SK-N-SH treated with all-trans-retinoic acid at 6 μM for 48 hours (cell line): ENCODE measurements at regions not wholly inside any gene's neighbourhood (a gene's known extent, or its start where the extent isn't known, plus 50 kb on each side); places are given as distances from the start of the nearest gene placed in this dataset.
"Not testable (repeated sequence)": the region's sequence is repeated elsewhere in the genome, so short reads cannot be mapped to it uniquely, and the experiment has no call there.

ENCODE experiments used
- ATAC-seq: fragments of 200-7000 bp; cut with Tn5 transposase; 3 replicates; pipeline ENCODE4 v1.9.1; 2020; ENCODE audit warnings: mild to moderate bottlenecking, moderate library complexity
- ARNTL ChIP-seq: fragments of 450-650 bp; formaldehyde crosslinking; IDR thresholded peaks from 2 replicates; pipeline ENCODE4 v1.5.0; 2020; ENCODE audit warnings: low read depth, mild to moderate bottlenecking, moderate library complexity, borderline replicate concordance
- BACH2 ChIP-seq: fragments of 250-450 bp; sonication (Bioruptor Pico); IDR thresholded peaks from 2 replicates; pipeline ENCODE4 v1.9.0; 2021; ENCODE audit warnings: mild to moderate bottlenecking, borderline replicate concordance
- CSDC2 ChIP-seq: fragments of 250-450 bp; sonication (Bioruptor Pico); IDR thresholded peaks from 2 replicates; pipeline ENCODE4 v1.5.0; 2020; ENCODE audit warnings: mild to moderate bottlenecking, moderate library complexity
- ESRRG ChIP-seq: fragments of 250-450 bp; sonication (Bioruptor Pico); IDR thresholded peaks from 2 replicates; pipeline ENCODE4 v1.6.1; 2021; ENCODE audit warnings: mild to moderate bottlenecking
- GLIS3 ChIP-seq: fragments of 250-450 bp; sonication (Bioruptor Pico); IDR thresholded peaks from 2 replicates; pipeline ENCODE4 v1.5.0; 2020; ENCODE audit warnings: mild to moderate bottlenecking, moderate library complexity
- ISL1 ChIP-seq: fragments of 250-450 bp; sonication (Bioruptor Pico); IDR thresholded peaks from 2 replicates; pipeline ENCODE4 v2.1.2; 2022; ENCODE audit warnings: mild to moderate bottlenecking, moderate library complexity
- OSR1 ChIP-seq: fragments of 250-450 bp; sonication (Bioruptor Pico); IDR thresholded peaks from 2 replicates; pipeline ENCODE4 v1.8.0; 2022; ENCODE audit warnings: moderate library complexity, mild to moderate bottlenecking, inconsistent platforms
- PPARA ChIP-seq: fragments of 250-450 bp; sonication (Bioruptor Pico); IDR thresholded peaks from 2 replicates; pipeline ENCODE4 v1.5.0; 2020; ENCODE audit warnings: mild to moderate bottlenecking, borderline replicate concordance
- RARB ChIP-seq: fragments of 250-450 bp; sonication (Bioruptor Pico); IDR thresholded peaks from 2 replicates; pipeline ENCODE4 v1.8.0; 2021; ENCODE audit warnings: mild to moderate bottlenecking, moderate library complexity
- SNAI2 ChIP-seq: fragments of 250-450 bp; sonication (Bioruptor Pico); IDR thresholded peaks from 2 replicates; pipeline ENCODE4 v1.5.0; 2020; ENCODE audit warnings: mild to moderate bottlenecking, moderate library complexity
- TCF4 ChIP-seq: fragments of 250-450 bp; sonication (Bioruptor Pico); IDR thresholded peaks from 2 replicates; pipeline ENCODE4 v1.8.0; 2021; ENCODE audit warnings: mild to moderate bottlenecking, moderate library complexity, borderline replicate concordance
- TOX ChIP-seq: fragments of 250-450 bp; sonication (Bioruptor Pico); IDR thresholded peaks from 2 replicates; pipeline ENCODE4 v1.8.0; 2021; ENCODE audit warnings: mild to moderate bottlenecking, moderate library complexity, borderline replicate concordance
- ZC3H10 ChIP-seq: fragments of 250-450 bp; sonication (Bioruptor Pico); IDR thresholded peaks from 2 replicates; pipeline ENCODE4 v1.5.1; 2021; ENCODE audit warnings: mild to moderate bottlenecking, moderate library complexity
- ZFP3 ChIP-seq: fragments of 250-450 bp; sonication (Bioruptor Pico); IDR thresholded peaks from 2 replicates; pipeline ENCODE4 v1.5.0; 2020; ENCODE audit warnings: mild to moderate bottlenecking, moderate library complexity
- ZFP30 ChIP-seq: fragments of 450-650 bp; formaldehyde crosslinking; IDR thresholded peaks from 2 replicates; pipeline ENCODE4 v1.5.0; 2022; ENCODE audit warnings: mild to moderate bottlenecking, moderate library complexity
- ZNF70 ChIP-seq: fragments of 450-650 bp; formaldehyde crosslinking; IDR thresholded peaks from 2 replicates; pipeline ENCODE4 v1.5.0; 2020; ENCODE audit warnings: mild to moderate bottlenecking, moderate library complexity
- ZNF8 ChIP-seq: fragments of 450-650 bp; formaldehyde crosslinking; IDR thresholded peaks from 2 replicates; pipeline ENCODE4 v1.5.0; 2020; ENCODE audit warnings: mild to moderate bottlenecking, moderate library complexity
- TF ChIP-seq, protein P1 (sequence below): fragments of 250-450 bp; sonication (Bioruptor Pico); IDR thresholded peaks from 2 replicates; pipeline ENCODE4 v1.5.0; 2020; ENCODE audit warnings: mild to moderate bottlenecking, moderate library complexity
- TF ChIP-seq, protein P2 (sequence below): fragments of 250-450 bp; sonication (Bioruptor Pico); IDR thresholded peaks from 2 replicates; pipeline ENCODE4 v1.5.1; 2020; ENCODE audit warnings: low read depth, mild to moderate bottlenecking, moderate library complexity
- TF ChIP-seq, protein P3 (sequence below): fragments of 250-450 bp; sonication (Bioruptor Pico); IDR thresholded peaks from 2 replicates; pipeline ENCODE4 v1.5.1; 2021; ENCODE audit warnings: mild to moderate bottlenecking, moderate library complexity
- TF ChIP-seq, protein P4 (sequence below): fragments of 250-450 bp; sonication (Bioruptor Pico); IDR thresholded peaks from 2 replicates; pipeline ENCODE4 v1.8.0; 2020; ENCODE audit warnings: mild to moderate bottlenecking, moderate library complexity, borderline replicate concordance

DNA sequence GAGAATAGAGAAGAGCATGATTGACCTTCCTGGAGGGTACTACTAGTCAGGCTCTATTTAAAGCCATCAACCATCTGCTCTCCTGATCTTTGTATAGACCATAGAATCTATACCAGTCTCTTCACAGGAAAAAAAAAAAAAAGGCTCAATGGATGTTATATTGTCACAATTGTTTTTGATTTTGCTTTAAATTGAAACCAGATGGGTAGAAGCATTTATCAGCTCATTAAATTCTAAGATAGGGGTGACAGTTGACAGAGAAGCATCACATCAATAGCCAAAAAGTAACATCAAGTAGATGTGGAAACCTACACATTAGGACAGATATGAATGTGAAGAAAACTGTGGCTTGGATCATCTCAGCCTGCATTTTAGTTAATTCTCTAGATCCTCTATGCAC, 558.9 kb upstream of the MBL2 start:
- ATAC-seq = no peak

DNA sequence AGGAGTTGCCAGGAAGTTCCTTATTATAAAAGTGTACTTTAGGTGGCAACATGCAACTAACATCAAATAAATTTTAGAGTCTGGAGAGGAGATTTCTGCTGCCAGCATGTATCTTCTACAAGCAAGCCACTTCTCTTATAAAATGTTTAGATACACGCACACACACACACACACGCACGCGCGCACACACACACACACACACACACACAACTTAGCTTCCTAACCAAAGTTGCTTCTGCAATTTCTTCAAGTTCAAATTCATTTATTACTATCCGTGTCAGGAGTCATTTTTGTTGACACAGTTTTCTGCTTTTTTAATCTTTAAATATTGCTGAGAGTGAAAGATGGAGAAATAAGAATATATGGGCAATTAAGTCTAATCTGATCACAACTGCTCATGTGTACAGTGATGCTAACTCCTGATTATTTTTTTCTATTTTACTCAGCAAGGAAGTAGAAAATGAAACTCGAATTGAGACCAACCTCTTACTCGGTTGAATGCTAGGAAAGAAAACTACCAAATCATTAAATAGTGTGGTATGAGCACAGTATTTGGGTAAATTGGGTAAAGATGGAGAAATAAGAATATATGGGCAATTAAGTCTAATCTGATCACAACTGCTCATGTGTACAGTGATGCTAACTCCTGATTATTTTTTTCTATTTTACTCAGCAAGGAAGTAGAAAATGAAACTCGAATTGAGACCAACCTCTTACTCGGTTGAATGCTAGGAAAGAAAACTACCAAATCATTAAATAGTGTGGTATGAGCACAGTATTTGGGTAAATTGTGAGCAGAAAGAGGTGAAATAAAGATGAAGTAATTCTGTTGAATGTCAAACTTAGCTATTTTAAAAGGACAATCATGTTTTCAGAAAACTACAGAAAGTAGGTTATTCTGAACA, 554.1 kb upstream of the MBL2 start:
- not testable (repeated sequence) for ATAC-seq

More for the DNA sequence above, 558.9 kb upstream of the MBL2 start:
- TF ChIP-seq PPARA (no peak), ZFP30 (CRISPR knock-in tag) (no peak), TCF4 (CRISPR knock-in tag) (peak; percentile 45; the same call in 1 of the 2 replicates), OSR1 (CRISPR knock-in tag) (no peak), ZNF70 (no peak)
- TF ChIP-seq, protein P1, sequence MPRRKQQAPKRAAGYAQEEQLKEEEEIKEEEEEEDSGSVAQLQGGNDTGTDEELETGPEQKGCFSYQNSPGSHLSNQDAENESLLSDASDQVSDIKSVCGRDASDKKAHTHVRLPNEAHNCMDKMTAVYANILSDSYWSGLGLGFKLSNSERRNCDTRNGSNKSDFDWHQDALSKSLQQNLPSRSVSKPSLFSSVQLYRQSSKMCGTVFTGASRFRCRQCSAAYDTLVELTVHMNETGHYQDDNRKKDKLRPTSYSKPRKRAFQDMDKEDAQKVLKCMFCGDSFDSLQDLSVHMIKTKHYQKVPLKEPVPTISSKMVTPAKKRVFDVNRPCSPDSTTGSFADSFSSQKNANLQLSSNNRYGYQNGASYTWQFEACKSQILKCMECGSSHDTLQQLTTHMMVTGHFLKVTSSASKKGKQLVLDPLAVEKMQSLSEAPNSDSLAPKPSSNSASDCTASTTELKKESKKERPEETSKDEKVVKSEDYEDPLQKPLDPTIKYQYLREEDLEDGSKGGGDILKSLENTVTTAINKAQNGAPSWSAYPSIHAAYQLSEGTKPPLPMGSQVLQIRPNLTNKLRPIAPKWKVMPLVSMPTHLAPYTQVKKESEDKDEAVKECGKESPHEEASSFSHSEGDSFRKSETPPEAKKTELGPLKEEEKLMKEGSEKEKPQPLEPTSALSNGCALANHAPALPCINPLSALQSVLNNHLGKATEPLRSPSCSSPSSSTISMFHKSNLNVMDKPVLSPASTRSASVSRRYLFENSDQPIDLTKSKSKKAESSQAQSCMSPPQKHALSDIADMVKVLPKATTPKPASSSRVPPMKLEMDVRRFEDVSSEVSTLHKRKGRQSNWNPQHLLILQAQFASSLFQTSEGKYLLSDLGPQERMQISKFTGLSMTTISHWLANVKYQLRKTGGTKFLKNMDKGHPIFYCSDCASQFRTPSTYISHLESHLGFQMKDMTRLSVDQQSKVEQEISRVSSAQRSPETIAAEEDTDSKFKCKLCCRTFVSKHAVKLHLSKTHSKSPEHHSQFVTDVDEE (CRISPR knock-in tag) = 0 out of 2 replicates have a peak, but pooled peaks have one; percentile 46
- TF ChIP-seq, protein P2, sequence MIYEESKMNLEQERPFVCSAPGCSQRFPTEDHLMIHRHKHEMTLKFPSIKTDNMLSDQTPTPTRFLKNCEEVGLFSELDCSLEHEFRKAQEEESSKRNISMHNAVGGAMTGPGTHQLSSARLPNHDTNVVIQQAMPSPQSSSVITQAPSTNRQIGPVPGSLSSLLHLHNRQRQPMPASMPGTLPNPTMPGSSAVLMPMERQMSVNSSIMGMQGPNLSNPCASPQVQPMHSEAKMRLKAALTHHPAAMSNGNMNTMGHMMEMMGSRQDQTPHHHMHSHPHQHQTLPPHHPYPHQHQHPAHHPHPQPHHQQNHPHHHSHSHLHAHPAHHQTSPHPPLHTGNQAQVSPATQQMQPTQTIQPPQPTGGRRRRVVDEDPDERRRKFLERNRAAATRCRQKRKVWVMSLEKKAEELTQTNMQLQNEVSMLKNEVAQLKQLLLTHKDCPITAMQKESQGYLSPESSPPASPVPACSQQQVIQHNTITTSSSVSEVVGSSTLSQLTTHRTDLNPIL (CRISPR knock-in tag) = no peak

DNA sequence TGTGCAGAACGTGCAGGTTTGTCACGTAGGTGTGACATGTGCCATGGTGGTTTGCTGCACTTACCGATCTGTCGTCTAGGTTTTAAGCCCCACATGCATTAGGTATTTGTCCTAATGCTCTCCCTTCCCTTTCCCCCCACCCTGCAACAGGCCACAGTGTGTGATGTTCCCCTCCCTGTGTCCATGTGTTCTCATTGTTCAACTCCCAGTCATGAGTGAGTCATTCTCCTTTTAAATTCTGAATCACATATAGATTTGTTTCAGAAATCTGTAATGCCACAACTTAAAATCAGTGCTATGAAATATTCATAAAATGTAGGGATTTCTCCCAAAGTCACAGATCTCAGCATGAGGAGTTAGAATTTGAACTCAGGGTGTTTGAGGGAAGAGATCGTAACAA, 552.5 kb upstream of the MBL2 start:
- ATAC-seq = no peak
- TF ChIP-seq CSDC2 (CRISPR knock-in tag) (no peak), ZC3H10 (no peak), OSR1 (CRISPR knock-in tag) (no peak), ZNF8 (no peak), GLIS3 (no peak), SNAI2 (CRISPR knock-in tag) (no peak), ISL1 (CRISPR knock-in tag) (no peak), ESRRG (CRISPR knock-in tag) (no peak)
- TF ChIP-seq, protein P3, sequence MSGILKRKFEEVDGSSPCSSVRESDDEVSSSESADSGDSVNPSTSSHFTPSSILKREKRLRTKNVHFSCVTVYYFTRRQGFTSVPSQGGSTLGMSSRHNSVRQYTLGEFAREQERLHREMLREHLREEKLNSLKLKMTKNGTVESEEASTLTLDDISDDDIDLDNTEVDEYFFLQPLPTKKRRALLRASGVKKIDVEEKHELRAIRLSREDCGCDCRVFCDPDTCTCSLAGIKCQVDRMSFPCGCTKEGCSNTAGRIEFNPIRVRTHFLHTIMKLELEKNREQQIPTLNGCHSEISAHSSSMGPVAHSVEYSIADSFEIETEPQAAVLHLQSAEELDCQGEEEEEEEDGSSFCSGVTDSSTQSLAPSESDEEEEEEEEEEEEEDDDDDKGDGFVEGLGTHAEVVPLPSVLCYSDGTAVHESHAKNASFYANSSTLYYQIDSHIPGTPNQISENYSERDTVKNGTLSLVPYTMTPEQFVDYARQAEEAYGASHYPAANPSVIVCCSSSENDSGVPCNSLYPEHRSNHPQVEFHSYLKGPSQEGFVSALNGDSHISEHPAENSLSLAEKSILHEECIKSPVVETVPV (CRISPR knock-in tag) = no peak
- TF ChIP-seq, protein P4, sequence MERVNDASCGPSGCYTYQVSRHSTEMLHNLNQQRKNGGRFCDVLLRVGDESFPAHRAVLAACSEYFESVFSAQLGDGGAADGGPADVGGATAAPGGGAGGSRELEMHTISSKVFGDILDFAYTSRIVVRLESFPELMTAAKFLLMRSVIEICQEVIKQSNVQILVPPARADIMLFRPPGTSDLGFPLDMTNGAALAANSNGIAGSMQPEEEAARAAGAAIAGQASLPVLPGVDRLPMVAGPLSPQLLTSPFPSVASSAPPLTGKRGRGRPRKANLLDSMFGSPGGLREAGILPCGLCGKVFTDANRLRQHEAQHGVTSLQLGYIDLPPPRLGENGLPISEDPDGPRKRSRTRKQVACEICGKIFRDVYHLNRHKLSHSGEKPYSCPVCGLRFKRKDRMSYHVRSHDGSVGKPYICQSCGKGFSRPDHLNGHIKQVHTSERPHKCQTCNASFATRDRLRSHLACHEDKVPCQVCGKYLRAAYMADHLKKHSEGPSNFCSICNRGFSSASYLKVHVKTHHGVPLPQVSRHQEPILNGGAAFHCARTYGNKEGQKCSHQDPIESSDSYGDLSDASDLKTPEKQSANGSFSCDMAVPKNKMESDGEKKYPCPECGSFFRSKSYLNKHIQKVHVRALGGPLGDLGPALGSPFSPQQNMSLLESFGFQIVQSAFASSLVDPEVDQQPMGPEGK (CRISPR knock-in tag) = no peak
- TF ChIP-seq, all 23 proteins: peak for 0

DNA sequence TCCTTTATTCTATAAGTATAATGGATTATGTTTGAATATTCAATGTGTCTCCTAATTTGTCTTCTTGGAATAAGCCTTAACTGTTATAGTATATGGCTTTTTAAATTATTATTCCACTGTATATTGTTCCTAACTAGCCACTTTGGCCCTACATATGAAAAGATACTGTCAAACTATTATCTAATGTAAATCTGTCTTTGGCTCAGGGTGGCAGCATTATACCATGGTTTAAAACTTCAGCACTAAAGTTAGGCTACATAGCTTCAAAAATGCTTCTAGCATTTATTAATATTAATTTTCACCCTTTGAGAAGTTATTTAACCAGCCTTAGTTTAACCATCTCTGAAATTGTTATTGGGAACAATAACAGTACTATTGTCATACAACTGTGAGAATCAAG, 543.1 kb upstream of the MBL2 start:
- peak; percentile 44; the same call in 1 of the 3 replicates for ATAC-seq
- TF ChIP-seq TCF4 (CRISPR knock-in tag) (no peak), ZC3H10 (no peak), ZNF70 (no peak), GLIS3 (no peak), ZFP30 (CRISPR knock-in tag) (no peak), ZFP3 (no peak), TOX (no peak), ZNF8 (no peak), SNAI2 (CRISPR knock-in tag) (no peak), BACH2 (CRISPR knock-in tag) (no peak), ARNTL (CRISPR knock-in tag) (no peak), RARB (CRISPR knock-in tag) (no peak), ISL1 (CRISPR knock-in tag) (no peak), ESRRG (CRISPR knock-in tag) (no peak), OSR1 (CRISPR knock-in tag) (no peak), PPARA (no peak)
- TF ChIP-seq, protein P2 (CRISPR knock-in tag) = no peak
- TF ChIP-seq, protein P1 (CRISPR knock-in tag) = no peak
